SU-DHL-6 (cell line): ENCODE measurements at regions not wholly inside any gene's neighbourhood (a gene's known extent, or its start where the extent isn't known, plus 50 kb on each side); places are given as distances from the start of the nearest gene placed in this dataset.

Source experiments
- H2AFZ ChIP-seq: fragments of 200-600 bp; sonication (generic); 2 replicates; pipeline ENCODE4 v1.6.1; 2014; ENCODE audit warnings: low read depth, mild to moderate bottlenecking, moderate library complexity, mixed read lengths, antibody characterized with exemption, low read length; ENCODE audit not compliant: severe bottlenecking
- H3F3A ChIP-seq: fragments of 200-600 bp; shearing (Covaris generic); 2 replicates; pipeline ENCODE4 v1.6.0; 2016; ENCODE audit warnings: antibody characterized with exemption, mild to moderate bottlenecking; ENCODE audit not compliant: insufficient read depth
- H3K27ac ChIP-seq: fragments of 200-600 bp; sonication (generic); 2 replicates; pipeline ENCODE4 v1.5.1; 2016; ENCODE audit warnings: low read depth, mild to moderate bottlenecking, low read length, moderate library complexity, mixed read lengths
- H3K27me3 ChIP-seq: fragments of 200-600 bp; sonication (generic), shearing (Covaris generic); 2 replicates; pipeline ENCODE4 v1.6.0; 2014; ENCODE audit warnings: mild to moderate bottlenecking, low read length
- H3K36me3 ChIP-seq: fragments of 200-600 bp; sonication (generic); 2 replicates; pipeline ENCODE4 v1.6.1; 2014; ENCODE audit warnings: mild to moderate bottlenecking, low read length, mixed read lengths
- H3K4me2 ChIP-seq: fragments of 300-600, 200-600 bp; shearing (Covaris generic), sonication (generic); 2 replicates; pipeline ENCODE4 v1.6.0; 2014; ENCODE audit warnings: low read length, low read depth, mild to moderate bottlenecking; ENCODE audit not compliant: poor library complexity, severe bottlenecking
- H3K4me3 ChIP-seq: fragments of 200-600 bp; sonication (generic); 2 replicates; pipeline ENCODE4 v1.5.1; 2014; ENCODE audit warnings: antibody characterized with exemption, low read length, mild to moderate bottlenecking, mixed read lengths; ENCODE audit not compliant: insufficient read depth, poor library complexity, severe bottlenecking
- H3K79me2 ChIP-seq: fragments of 200-600 bp; sonication (generic); 2 replicates; pipeline ENCODE4 v1.6.1; 2014; ENCODE audit warnings: mild to moderate bottlenecking, low read length, moderate library complexity; ENCODE audit not compliant: insufficient read depth
- H3K9ac ChIP-seq: fragments of 200-600 bp; sonication (generic); 2 replicates; pipeline ENCODE4 v1.7.0; 2014; ENCODE audit warnings: mild to moderate bottlenecking, low read length
- H3K9me2 ChIP-seq: fragments of 200-600 bp; sonication (generic); replicated peaks from 2 replicates; pipeline ENCODE4 v1.6.1; 2014; ENCODE audit warnings: low read length; ENCODE audit not compliant: insufficient read depth
- H3K9me3 ChIP-seq: fragments of 200-600 bp; sonication (generic); 2 replicates; pipeline ENCODE4 v1.6.1; 2014; ENCODE audit warnings: low read length, mixed read lengths; ENCODE audit not compliant: insufficient read depth
- H4K20me1 ChIP-seq: fragments of 200-600 bp; sonication (generic); 2 replicates; pipeline ENCODE4 v1.6.1; 2014; ENCODE audit warnings: low read depth, mild to moderate bottlenecking, antibody characterized with exemption, low read length, moderate library complexity, mixed read lengths
- EZH2phosphoT487 ChIP-seq: fragments of 200-600 bp; sonication (generic), shearing (Covaris generic); conservative IDR thresholded peaks from 2 replicates; pipeline ENCODE4 v1.6.1; 2018; ENCODE audit warnings: mild to moderate bottlenecking, antibody characterized with exemption, low read length, moderate library complexity, mixed read lengths
- TF ChIP-seq, protein P1 (sequence below): fragments of 200-600 bp; sonication (generic); IDR thresholded peaks from one replicate; pipeline ENCODE4 v1.5.1; 2017; ENCODE audit warnings: antibody characterized with exemption, mild to moderate bottlenecking, low read length, moderate library complexity; ENCODE audit not compliant: insufficient read depth, poor library complexity, severe bottlenecking

- Histone ChIP-seq H2AFZ (no peak overlapping the region), H3K79me2 (no peaks in the 10 kb centered on the region), H3K9me3 (no peaks in the 10 kb centered on the region)
Measured at GRCh38 chr2:215594766-215595165, 158.9 kb upstream of the FN1 start.

GRCh38 chr2:215590010-215590745 lies 154.3 kb upstream of the FN1 start:
- Histone ChIP-seq H2AFZ (no peak overlapping the region), H3K4me2 (no peak overlapping the region), H3K9ac (no peak overlapping the region), H4K20me1 (no peaks in the 10 kb centered on the region), H3K36me3 (no peaks in the 10 kb centered on the region), H3K27me3 (no peaks in the 10 kb centered on the region), H3K79me2 (no peaks in the 10 kb centered on the region), H3K4me3 (no peak overlapping the region), H3K27ac (no peak overlapping the region), H3F3A (no peaks in the 10 kb centered on the region), H3K9me3 (no peaks in the 10 kb centered on the region), H3K9me2 (no peaks in the 10 kb centered on the region)
- TF ChIP-seq EZH2phosphoT487, result no peak
- TF ChIP-seq, protein P1, sequence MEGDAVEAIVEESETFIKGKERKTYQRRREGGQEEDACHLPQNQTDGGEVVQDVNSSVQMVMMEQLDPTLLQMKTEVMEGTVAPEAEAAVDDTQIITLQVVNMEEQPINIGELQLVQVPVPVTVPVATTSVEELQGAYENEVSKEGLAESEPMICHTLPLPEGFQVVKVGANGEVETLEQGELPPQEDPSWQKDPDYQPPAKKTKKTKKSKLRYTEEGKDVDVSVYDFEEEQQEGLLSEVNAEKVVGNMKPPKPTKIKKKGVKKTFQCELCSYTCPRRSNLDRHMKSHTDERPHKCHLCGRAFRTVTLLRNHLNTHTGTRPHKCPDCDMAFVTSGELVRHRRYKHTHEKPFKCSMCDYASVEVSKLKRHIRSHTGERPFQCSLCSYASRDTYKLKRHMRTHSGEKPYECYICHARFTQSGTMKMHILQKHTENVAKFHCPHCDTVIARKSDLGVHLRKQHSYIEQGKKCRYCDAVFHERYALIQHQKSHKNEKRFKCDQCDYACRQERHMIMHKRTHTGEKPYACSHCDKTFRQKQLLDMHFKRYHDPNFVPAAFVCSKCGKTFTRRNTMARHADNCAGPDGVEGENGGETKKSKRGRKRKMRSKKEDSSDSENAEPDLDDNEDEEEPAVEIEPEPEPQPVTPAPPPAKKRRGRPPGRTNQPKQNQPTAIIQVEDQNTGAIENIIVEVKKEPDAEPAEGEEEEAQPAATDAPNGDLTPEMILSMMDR, result no peak

More at GRCh38 chr2:215594766-215595165, 158.9 kb upstream of the FN1 start:
- H3K4me3 ChIP-seq, result no peak overlapping the region
- H3K27ac ChIP-seq, result no peak overlapping the region
- H3F3A ChIP-seq, result no peaks in the 10 kb centered on the region
- H3K9ac ChIP-seq, result no peak overlapping the region
- H4K20me1 ChIP-seq, result no peaks in the 10 kb centered on the region
- H3K36me3 ChIP-seq, result no peaks in the 10 kb centered on the region
- H3K27me3 ChIP-seq, result no peaks in the 10 kb centered on the region
- H3K4me2 ChIP-seq, result no peak overlapping the region
- TF ChIP-seq, protein P1, result no peak
- no peak for TF ChIP-seq EZH2phosphoT487
- no peaks in the 10 kb centered on the region for H3K9me2 ChIP-seq

DNA sequence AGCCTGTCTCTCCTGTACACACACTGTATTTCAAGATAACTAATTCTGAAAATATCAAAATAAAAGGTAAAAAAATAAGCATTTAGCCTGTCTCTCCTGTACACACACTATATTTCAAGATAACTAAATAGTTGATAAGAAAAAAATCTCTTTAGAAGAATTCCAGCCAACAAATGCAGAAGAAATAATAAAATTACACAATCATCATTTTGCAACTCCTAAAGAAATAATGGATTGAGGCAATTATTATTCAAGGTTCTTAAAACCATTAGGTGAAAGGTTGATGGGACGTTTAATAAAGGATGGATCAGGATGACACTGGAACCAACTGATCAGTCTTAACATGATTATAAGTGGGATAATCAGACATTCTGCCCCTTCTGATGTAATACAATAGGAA lies 148.0 kb upstream of the FN1 start:
- no peaks in the 10 kb centered on the region for H3K27me3 ChIP-seq
- TF ChIP-seq, protein P1, result no peak
- TF ChIP-seq EZH2phosphoT487, result no peak
- H3K9me3 ChIP-seq, result no peaks in the 10 kb centered on the region
- H3K9ac ChIP-seq, result no peak overlapping the region
- no peaks in the 10 kb centered on the region for H3K9me2 ChIP-seq
- H3K27ac ChIP-seq, result no peak overlapping the region
- H2AFZ ChIP-seq, result no peak overlapping the region
- no peaks in the 10 kb centered on the region for H3K79me2 ChIP-seq
- no peaks in the 10 kb centered on the region for H3F3A ChIP-seq
- no peaks in the 10 kb centered on the region for H3K36me3 ChIP-seq
- H3K4me2 ChIP-seq, result no peak overlapping the region
- no peak overlapping the region for H3K4me3 ChIP-seq
- no peaks in the 10 kb centered on the region for H4K20me1 ChIP-seq
